Astrocyte (in vitro differentiated cells and primary cell): ENCODE measurements at regions not wholly inside any gene's neighbourhood (a gene's known extent, or its start where the extent isn't known, plus 50 kb on each side); places are given as distances from the start of the nearest gene placed in this dataset.

Experiments used
- EZH2 ChIP-seq: IDR thresholded peaks from 2 replicates; pipeline ENCODE4 v1.6.1; 2012; ENCODE audit warnings: mild to moderate bottlenecking, low read length, inconsistent platforms; ENCODE audit not compliant: insufficient read depth
- TF ChIP-seq, protein P1 (sequence below): IDR thresholded peaks from 2 replicates; pipeline ENCODE4 v1.5.1; 2011; ENCODE audit warnings: low read depth, mild to moderate bottlenecking, inconsistent platforms, low read length, moderate library complexity; ENCODE audit not compliant: insufficient read depth

- no peak for TF ChIP-seq EZH2
- TF ChIP-seq, protein P1, sequence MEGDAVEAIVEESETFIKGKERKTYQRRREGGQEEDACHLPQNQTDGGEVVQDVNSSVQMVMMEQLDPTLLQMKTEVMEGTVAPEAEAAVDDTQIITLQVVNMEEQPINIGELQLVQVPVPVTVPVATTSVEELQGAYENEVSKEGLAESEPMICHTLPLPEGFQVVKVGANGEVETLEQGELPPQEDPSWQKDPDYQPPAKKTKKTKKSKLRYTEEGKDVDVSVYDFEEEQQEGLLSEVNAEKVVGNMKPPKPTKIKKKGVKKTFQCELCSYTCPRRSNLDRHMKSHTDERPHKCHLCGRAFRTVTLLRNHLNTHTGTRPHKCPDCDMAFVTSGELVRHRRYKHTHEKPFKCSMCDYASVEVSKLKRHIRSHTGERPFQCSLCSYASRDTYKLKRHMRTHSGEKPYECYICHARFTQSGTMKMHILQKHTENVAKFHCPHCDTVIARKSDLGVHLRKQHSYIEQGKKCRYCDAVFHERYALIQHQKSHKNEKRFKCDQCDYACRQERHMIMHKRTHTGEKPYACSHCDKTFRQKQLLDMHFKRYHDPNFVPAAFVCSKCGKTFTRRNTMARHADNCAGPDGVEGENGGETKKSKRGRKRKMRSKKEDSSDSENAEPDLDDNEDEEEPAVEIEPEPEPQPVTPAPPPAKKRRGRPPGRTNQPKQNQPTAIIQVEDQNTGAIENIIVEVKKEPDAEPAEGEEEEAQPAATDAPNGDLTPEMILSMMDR: no peak
Observed at GRCh38 chr5:99070822-99071221, 142.0 kb upstream of the CHD1 start.
